HG03097 (cell line): ENCODE measurements at regions not wholly inside any gene's neighbourhood (a gene's known extent, or its start where the extent isn't known, plus 50 kb on each side); places are given as distances from the start of the nearest gene placed in this dataset.

ENCODE experiments used
- ATAC-seq: cut with Tn5 transposase; IDR thresholded peaks from one replicate; pipeline ENCODE4 v1.9.1; 2021; ENCODE audit not compliant: unreplicated experiment, low FRiP score

- ATAC-seq: no peak
Observed at GRCh38 chr17:73943416-73944110, 259.9 kb upstream of the RPL38 start.

GRCh38 chr17:73944366-73944765 lies 259.1 kb upstream of the RPL38 start:
- ATAC-seq: no peak

- no peak for ATAC-seq
Observed at GRCh38 chr17:73947281-73947965, 256.1 kb upstream of the RPL38 start.

GRCh38 chr17:73947966-73948355 lies 255.5 kb upstream of the RPL38 start:
- no peak for ATAC-seq

GRCh38 chr17:73949903-73950592 lies 253.4 kb upstream of the RPL38 start:
- ATAC-seq: no peak

- ATAC-seq: no peak
Observed at GRCh38 chr17:73950593-73950914, 252.9 kb upstream of the RPL38 start.

- no peak for ATAC-seq
Observed at GRCh38 chr17:73952082-73952479, 251.4 kb upstream of the RPL38 start.

GRCh38 chr17:73952480-73953205 lies 250.8 kb upstream of the RPL38 start:
- no peak for ATAC-seq

- ATAC-seq: no peak
Observed at GRCh38 chr17:73953206-73954033, 250.1 kb upstream of the RPL38 start.

- no peak for ATAC-seq
Observed at GRCh38 chr17:73954951-73955350, 248.5 kb upstream of the RPL38 start.

- ATAC-seq: no peak
Observed at GRCh38 chr17:73955616-73956015, 247.9 kb upstream of the RPL38 start.

GRCh38 chr17:73956169-73956568 lies 247.3 kb upstream of the RPL38 start:
- no peak for ATAC-seq

GRCh38 chr17:73956595-73957465 lies 246.6 kb upstream of the RPL38 start:
- no peak for ATAC-seq

GRCh38 chr17:73957564-73957963 lies 245.9 kb upstream of the RPL38 start:
- ATAC-seq: no peak

GRCh38 chr17:73958453-73958852 lies 245.0 kb upstream of the RPL38 start:
- no peak for ATAC-seq

- ATAC-seq: no peak
Observed at GRCh38 chr17:73960469-73960868, 243.0 kb upstream of the RPL38 start.

GRCh38 chr17:73962308-73962707 lies 241.2 kb upstream of the RPL38 start:
- ATAC-seq: no peak

GRCh38 chr17:73968680-73969079 lies 234.8 kb upstream of the RPL38 start:
- ATAC-seq: no peak

- no peak for ATAC-seq
Observed at GRCh38 chr17:73969956-73970355, 233.5 kb upstream of the RPL38 start.
